ENCODE measurements at regions not wholly inside any gene's neighbourhood (a gene's known extent, or its start where the extent isn't known, plus 50 kb on each side); places are given as distances from the start of the nearest gene placed in this dataset.

- Histone ChIP-seq H3K79me2 (ENCODE audit: insufficient read depth, low read length) (no peaks in the 10 kb centered on the region), H3K4me1 (ENCODE audit: insufficient read depth, low read length) (no peaks in the 10 kb centered on the region), H3K27me3 (ENCODE audit: control insufficient read depth in 1 of 2, insufficient read depth in 2 of 2, low read length in 2 of 2) (no peaks in the 10 kb centered on the region), H2AFZ (ENCODE audit: low read length) (no peak overlapping the region), H3K9me3 (ENCODE audit: low read length) (no peaks in the 10 kb centered on the region), H3K4me3 (replicated peaks in 1 of 3; ENCODE audit: insufficient read depth in 1 of 3, low read depth in 2 of 3, low read length in 3 of 3) (no peak overlapping the region), H4K20me1 (ENCODE audit: insufficient read depth, low read length) (no peaks in the 10 kb centered on the region), H3K36me3 (replicated peaks in 1 of 2; ENCODE audit: control insufficient read depth in 1 of 2, insufficient read depth in 2 of 2, low read length in 2 of 2) (no peaks in the 10 kb centered on the region), H3K4me2 (ENCODE audit: low read depth, low read length) (no peak overlapping the region), H3K9ac (ENCODE audit: insufficient read depth, low read depth, low read length) (no peak overlapping the region), H3K27ac (ENCODE audit: extremely low read length, insufficient read depth, low read length) (no peak overlapping the region)
- ChIA-PET CTCF (ENCODE audit: low intra/inter-chr PET ratio, low total read pairs) (no interaction called here), POLR2A (no interaction called here)
- intact Hi-C loops (cut with micrococcal nuclease; ENCODE audit: unreplicated experiment) (no loop called here), in situ Hi-C loops (cut with HindIII; ENCODE audit: extremely low pct_ligation_motif_present, low pct_unique_long_range_greater_than_20kb) (no loop called here)
- FAIRE-seq (no peak), ATAC-seq (no peak), DNase-seq (ENCODE audit: low spot score) (no peak)
- no peak for TF ChIP-seq GLMP (CRISPR knock-in tag; IDR thresholded peaks at IDR 0.05; ENCODE audit: borderline replicate concordance)
- TF ChIP-seq ZNF609 (CRISPR knock-in tag; IDR thresholded peaks at IDR 0.05; ENCODE audit: borderline replicate concordance) = no peak
- no peak for TF ChIP-seq NCOA1 (CRISPR knock-in tag; IDR thresholded peaks at IDR 0.05)
- TF ChIP-seq ZFP82 (CRISPR knock-in tag; IDR thresholded peaks at IDR 0.05; ENCODE audit: borderline replicate concordance) = no peak
- TF ChIP-seq TIGD3 (CRISPR knock-in tag; IDR thresholded peaks at IDR 0.05; ENCODE audit: borderline replicate concordance) = no peak
- no peak for TF ChIP-seq GMEB1 (CRISPR knock-in tag; IDR thresholded peaks at IDR 0.05; ENCODE audit: borderline replicate concordance)
- no peak for TF ChIP-seq MLX (CRISPR knock-in tag; IDR thresholded peaks at IDR 0.05)
- no peak for TF ChIP-seq REST (IDR thresholded peaks at IDR 0.05; ENCODE audit: borderline replicate concordance in 1 of 2, low read depth in 1 of 2, low read length in 2 of 2)
- no peak for TF ChIP-seq ELF1 (CRISPR knock-in tag; IDR thresholded peaks at IDR 0.05)
- no peak for TF ChIP-seq MED8 (CRISPR knock-in tag; IDR thresholded peaks at IDR 0.05; ENCODE audit: insufficient replicate concordance)
- BruUV-seq (replicated peaks) = no TSS peak
These were observed 1183.1 kb upstream of the TMEFF2 start for GRCh38 chr2:193377789-193378188.
